Prostate gland (tissue), 2 donors: ENCODE measurements at regions not wholly inside any gene's neighbourhood (a gene's known extent, or its start where the extent isn't known, plus 50 kb on each side); places are given as distances from the start of the nearest gene placed in this dataset.

Experiments used
- DNase-seq: peaks from one replicate; pipeline ENCODE4 v3.0.0-alpha.2; 2019; ENCODE audit warnings: low spot score
- H3K27ac ChIP-seq, 2 donors: fragments of 200-600 bp; sonication (generic); 2 replicates each; pipeline ENCODE4 v1.5.1; 2017 to 2019
- H3K27me3 ChIP-seq: fragments of 200-600 bp; sonication (generic); replicated peaks from 2 replicates; pipeline ENCODE4 v1.5.1; 2019; ENCODE audit not compliant: insufficient read depth
- H3K36me3 ChIP-seq, 2 donors: fragments of 200-600 bp; sonication (generic); 1 replicate in 1 of 2; 2 replicates in 1 of 2; pipeline versions ENCODE4 v1.5.1 to v1.8.1; 2017 to 2019
- H3K4me1 ChIP-seq: fragments of 200-600 bp; sonication (generic); replicated peaks from 2 replicates; pipeline ENCODE4 v1.5.1; 2019
- H3K4me3 ChIP-seq, 2 donors: fragments of 200-600 bp; sonication (generic); 2 replicates each; pipeline ENCODE4 v1.5.1; 2017 to 2019
- H3K9me3 ChIP-seq: fragments of 200-600 bp; sonication (generic); 2 replicates; pipeline ENCODE4 v1.5.1; 2017
- POLR2A ChIP-seq: fragments of 450-650 bp; IDR thresholded peaks from one replicate; pipeline ENCODE4 v1.6.1; 2016; ENCODE audit warnings: antibody characterized with exemption, mild to moderate bottlenecking
- POLR2AphosphoS5 ChIP-seq: sonication (generic); formaldehyde crosslinking; IDR thresholded peaks from one replicate; pipeline ENCODE4 v1.6.1; 2017; ENCODE audit warnings: antibody characterized with exemption
- WGBS: methylation state at CpG from one replicate; pipeline ENCODE4 v1.1.5; 2018; 5-methylcytosine and 5-hydroxymethylcytosine counted together
- intact Hi-C: fragments of 100-400 bp; cut with DNase I; formaldehyde crosslinking; loops from one replicate; pipeline ENCODE4 v1.14.2; 2022
- TF ChIP-seq, protein P1 (sequence below), 4 experiments: fragments of 200-600 bp in 2 of 4; fragments of 450-650 bp in 2 of 4; sonication (generic) in 2 of 4; IDR thresholded peaks; 1 replicate in 3 of 4; 2 replicates in 1 of 4; pipeline ENCODE4 v1.5.1; 2016 to 2019; ENCODE audit warnings: antibody characterized with exemption in 4 of 4, mild to moderate bottlenecking in 2 of 4, moderate library complexity in 2 of 4

DNA sequence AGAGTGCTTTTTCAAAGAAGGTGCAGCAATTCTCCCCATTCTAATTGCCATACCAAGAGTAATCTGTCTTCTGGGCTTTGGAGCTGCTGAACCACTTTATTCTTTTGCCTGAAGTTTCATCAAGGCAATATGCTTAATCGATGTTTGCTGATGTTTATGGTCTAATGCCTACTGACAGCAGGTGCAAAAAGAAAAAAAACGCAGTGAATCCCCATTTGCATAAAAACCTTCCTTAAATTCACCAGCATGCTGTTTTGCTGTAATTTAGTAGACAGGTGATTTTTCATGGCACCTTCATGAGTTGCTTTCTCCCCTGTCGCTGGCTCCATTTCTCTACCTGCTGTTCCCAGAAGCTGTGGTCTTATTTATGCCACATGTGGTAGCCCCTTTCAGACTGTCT is 83.1 kb upstream of the MAST4 start:
- no peak for DNase-seq
- TF ChIP-seq POLR2A (no peak), POLR2AphosphoS5 (no peak)
- TF ChIP-seq, protein P1, sequence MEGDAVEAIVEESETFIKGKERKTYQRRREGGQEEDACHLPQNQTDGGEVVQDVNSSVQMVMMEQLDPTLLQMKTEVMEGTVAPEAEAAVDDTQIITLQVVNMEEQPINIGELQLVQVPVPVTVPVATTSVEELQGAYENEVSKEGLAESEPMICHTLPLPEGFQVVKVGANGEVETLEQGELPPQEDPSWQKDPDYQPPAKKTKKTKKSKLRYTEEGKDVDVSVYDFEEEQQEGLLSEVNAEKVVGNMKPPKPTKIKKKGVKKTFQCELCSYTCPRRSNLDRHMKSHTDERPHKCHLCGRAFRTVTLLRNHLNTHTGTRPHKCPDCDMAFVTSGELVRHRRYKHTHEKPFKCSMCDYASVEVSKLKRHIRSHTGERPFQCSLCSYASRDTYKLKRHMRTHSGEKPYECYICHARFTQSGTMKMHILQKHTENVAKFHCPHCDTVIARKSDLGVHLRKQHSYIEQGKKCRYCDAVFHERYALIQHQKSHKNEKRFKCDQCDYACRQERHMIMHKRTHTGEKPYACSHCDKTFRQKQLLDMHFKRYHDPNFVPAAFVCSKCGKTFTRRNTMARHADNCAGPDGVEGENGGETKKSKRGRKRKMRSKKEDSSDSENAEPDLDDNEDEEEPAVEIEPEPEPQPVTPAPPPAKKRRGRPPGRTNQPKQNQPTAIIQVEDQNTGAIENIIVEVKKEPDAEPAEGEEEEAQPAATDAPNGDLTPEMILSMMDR (IDR thresholded peaks at IDR 0.05) = no peak
- no peak overlapping the region for H3K27ac ChIP-seq
- intact Hi-C loops = no loop called here
- no peak overlapping the region for H3K4me3 ChIP-seq
- no peaks in the 10 kb centered on the region for H3K36me3 ChIP-seq
- WGBS = 90% methylated on average over 3 of the region's 3 CpGs
- no peaks in the 10 kb centered on the region for H3K9me3 ChIP-seq
- H3K4me1 ChIP-seq = no peaks in the 10 kb centered on the region
- H3K27me3 ChIP-seq = no peaks in the 10 kb centered on the region

DNA sequence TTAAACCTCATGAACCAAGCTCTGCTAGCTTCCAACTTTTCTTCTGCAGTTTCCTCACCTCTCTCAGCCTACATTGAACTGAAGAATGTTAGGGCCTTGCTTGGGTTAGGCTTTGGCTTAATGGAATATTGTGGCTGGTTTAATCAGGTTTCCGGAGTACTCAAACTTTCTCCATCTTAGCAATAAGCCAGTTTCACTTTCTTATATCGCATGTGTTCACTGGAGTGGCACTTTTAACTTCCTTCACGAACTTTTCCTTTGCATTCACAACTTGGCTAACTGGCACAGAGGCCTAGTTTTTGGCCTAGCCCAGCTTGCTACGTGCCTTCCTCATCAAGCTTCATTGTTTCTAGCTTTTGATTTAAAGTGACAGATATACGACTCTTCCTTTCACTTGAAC is 81.0 kb upstream of the MAST4 start:
- 86% methylated on average over 5 of the region's 5 CpGs for WGBS
- H3K4me1 ChIP-seq = no peaks in the 10 kb centered on the region
- no peaks in the 10 kb centered on the region for H3K36me3 ChIP-seq
- no peak for DNase-seq
- no peak overlapping the region for H3K4me3 ChIP-seq
- intact Hi-C loops = no loop called here
- TF ChIP-seq POLR2AphosphoS5 (no peak), POLR2A (no peak)
- TF ChIP-seq, protein P1 (IDR thresholded peaks at IDR 0.05) = no peak
- no peaks in the 10 kb centered on the region for H3K27me3 ChIP-seq
- H3K9me3 ChIP-seq = no peaks in the 10 kb centered on the region
- H3K27ac ChIP-seq = no peak overlapping the region

DNA sequence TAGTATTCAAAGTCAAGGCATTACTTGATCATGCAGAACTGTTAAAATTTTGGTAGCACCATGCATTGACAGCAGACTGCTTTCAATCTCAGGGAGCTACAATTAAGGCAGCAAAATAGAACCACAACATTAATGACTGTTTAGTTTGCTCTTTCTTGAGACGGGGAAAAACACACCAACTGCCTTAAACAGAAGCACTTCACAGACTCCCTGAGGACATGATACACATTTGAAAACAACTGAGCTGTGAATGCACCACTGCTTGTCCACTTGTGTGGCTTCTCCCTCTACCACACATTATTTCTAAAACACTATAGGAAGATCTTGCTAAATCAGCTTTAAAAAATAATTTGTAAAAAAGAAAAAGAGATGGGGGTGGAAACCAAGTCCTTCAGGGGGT is 79.6 kb upstream of the MAST4 start:
- Histone ChIP-seq H3K9me3 (no peaks in the 10 kb centered on the region), H3K27ac (no peak overlapping the region), H3K4me3 (no peak overlapping the region), H3K4me1 (no peaks in the 10 kb centered on the region), H3K36me3 (no peaks in the 10 kb centered on the region), H3K27me3 (no peaks in the 10 kb centered on the region)
- DNase-seq = no peak
- intact Hi-C loops = no loop called here
- WGBS = 95% methylated on average over 1 of the region's 1 CpG
- TF ChIP-seq POLR2AphosphoS5 = no peak
- TF ChIP-seq, protein P1 (IDR thresholded peaks at IDR 0.05) = no peak
- no peak for TF ChIP-seq POLR2A

DNA sequence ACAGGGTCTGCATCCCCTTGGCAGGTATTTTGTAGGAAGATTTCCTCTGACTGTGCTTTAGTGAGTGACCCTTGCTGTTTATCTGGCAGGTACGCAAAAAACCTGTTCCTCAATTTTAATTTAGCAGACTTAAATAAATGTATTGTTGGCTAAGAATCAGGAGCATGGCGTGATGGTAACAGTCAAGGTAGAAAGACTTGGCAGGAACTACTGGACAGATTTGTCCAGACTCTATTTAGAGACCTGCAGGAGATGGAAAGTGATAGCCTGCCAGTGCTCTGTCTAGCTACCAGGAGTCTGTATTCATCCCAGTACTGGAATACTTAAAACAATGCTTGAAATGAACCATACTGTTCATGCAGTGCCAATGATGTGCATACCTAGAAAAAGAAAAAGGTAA is 78.8 kb upstream of the MAST4 start:
- no peaks in the 10 kb centered on the region for H3K4me1 ChIP-seq
- no peaks in the 10 kb centered on the region for H3K36me3 ChIP-seq
- no peak overlapping the region for H3K27ac ChIP-seq
- DNase-seq = no peak
- no peak overlapping the region for H3K4me3 ChIP-seq
- no peaks in the 10 kb centered on the region for H3K9me3 ChIP-seq
- 43% methylated on average over 2 of the region's 2 CpGs for WGBS
- intact Hi-C loops = no loop called here
- H3K27me3 ChIP-seq = no peaks in the 10 kb centered on the region
- TF ChIP-seq, protein P1 (IDR thresholded peaks at IDR 0.05) = no peak
- TF ChIP-seq POLR2AphosphoS5 (no peak), POLR2A (no peak)

DNA sequence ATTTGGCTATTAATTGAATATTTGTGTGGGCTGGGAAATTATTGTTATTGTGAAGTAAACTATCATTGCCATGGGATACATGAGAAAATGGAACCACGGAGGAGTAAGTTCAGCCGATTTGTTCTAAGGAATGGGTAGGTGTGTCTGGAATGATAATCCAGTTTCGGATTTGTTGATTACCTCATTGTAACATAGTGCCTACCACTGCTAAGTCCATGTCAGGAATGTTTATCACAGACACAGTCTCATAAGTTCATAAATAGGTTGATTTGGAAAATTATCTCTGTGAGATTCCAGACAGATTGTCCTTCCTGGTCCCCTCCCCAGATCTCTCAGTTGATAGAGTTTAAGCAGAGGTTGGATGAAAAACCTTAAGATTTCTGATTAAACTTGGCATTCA is 78.1 kb upstream of the MAST4 start:
- Histone ChIP-seq H3K4me1 (no peaks in the 10 kb centered on the region), H3K27me3 (no peaks in the 10 kb centered on the region), H3K9me3 (no peaks in the 10 kb centered on the region), H3K36me3 (no peaks in the 10 kb centered on the region), H3K27ac (no peak overlapping the region), H3K4me3 (no peak overlapping the region)
- 89% methylated on average over 3 of the region's 3 CpGs for WGBS
- no peak for TF ChIP-seq POLR2A
- no peak for TF ChIP-seq POLR2AphosphoS5
- TF ChIP-seq, protein P1 (IDR thresholded peaks at IDR 0.05) = no peak
- DNase-seq = no peak
- intact Hi-C loops = no loop called here
